Left ventricle myocardium inferior (tissue), 1 donor: ENCODE measurements at regions not wholly inside any gene's neighbourhood (a gene's known extent, or its start where the extent isn't known, plus 50 kb on each side); places are given as distances from the start of the nearest gene placed in this dataset.

Source experiments
- DNase-seq: peaks from one replicate; pipeline ENCODE4 v3.0.0-alpha.2; 2020
- H3K27ac ChIP-seq: fragments of 200-600 bp; replicated peaks from 2 replicates; pipeline ENCODE4 v1.8.0; 2021
- H3K27me3 ChIP-seq: fragments of 200-600 bp; 2 replicates; pipeline ENCODE4 v1.8.0; 2021; ENCODE audit warnings: low read depth
- H3K36me3 ChIP-seq: fragments of 200-600 bp; 2 replicates; pipeline ENCODE4 v1.8.0; 2021
- H3K4me1 ChIP-seq: fragments of 200-600 bp; 2 replicates; pipeline ENCODE4 v1.8.0; 2021
- H3K4me3 ChIP-seq: fragments of 200-600 bp; 2 replicates; pipeline ENCODE4 v1.8.0; 2021; ENCODE audit warnings: mild to moderate bottlenecking, moderate library complexity
- H3K9me3 ChIP-seq: fragments of 200-600 bp; replicated peaks from 2 replicates; pipeline ENCODE4 v1.8.0; 2021
- CTCF ChIP-seq: fragments of 200-600 bp; IDR thresholded peaks from 2 replicates; pipeline ENCODE4 v1.8.0; 2021; ENCODE audit warnings: antibody characterized with exemption, mild to moderate bottlenecking, borderline replicate concordance
- intact Hi-C: fragments of 100-400 bp; cut with micrococcal nuclease; formaldehyde crosslinking; loops from one replicate; pipeline ENCODE4 v1.11.0; 2022
- donor health status: DM: no; HTN: yes; CAD: no; lungs with severe emphysema.

- no peak overlapping the region for H3K27ac ChIP-seq
- no peak for TF ChIP-seq CTCF
- no peaks in the 10 kb centered on the region for H3K4me1 ChIP-seq
- intact Hi-C loops: no loop called here
- no peak overlapping the region for H3K4me3 ChIP-seq
- H3K27me3 ChIP-seq: no peaks in the 10 kb centered on the region
- no peak for DNase-seq
- no peaks in the 10 kb centered on the region for H3K36me3 ChIP-seq
- H3K9me3 ChIP-seq: no peaks in the 10 kb centered on the region
Measured at GRCh38 chr18:60563082-60563481, 190.5 kb upstream of the MC4R start.

DNA sequence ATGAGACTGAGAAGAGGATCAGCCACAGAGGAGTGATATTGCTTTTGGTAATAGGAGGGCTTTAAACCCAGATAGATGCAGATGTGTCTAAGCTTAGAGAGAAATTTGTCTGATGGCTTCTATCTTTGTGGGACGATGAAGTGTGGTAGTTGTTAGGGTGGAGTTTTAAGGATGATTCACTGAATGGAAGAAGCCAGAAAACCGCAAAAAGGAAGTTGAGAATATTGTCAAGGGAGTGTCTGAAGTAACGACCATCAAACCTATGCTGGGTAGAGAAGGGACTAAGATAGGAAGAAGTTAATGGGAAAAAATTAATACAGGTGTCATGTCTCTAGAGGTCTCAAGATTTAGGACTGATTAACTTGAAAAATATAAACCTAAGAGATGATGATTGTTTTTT, 195.6 kb upstream of the MC4R start:
- H3K4me1 ChIP-seq: no peaks in the 10 kb centered on the region
- no peak for TF ChIP-seq CTCF
- H3K4me3 ChIP-seq: no peak overlapping the region
- H3K36me3 ChIP-seq: no peaks in the 10 kb centered on the region
- no peaks in the 10 kb centered on the region for H3K27me3 ChIP-seq
- no peak overlapping the region for H3K27ac ChIP-seq
- H3K9me3 ChIP-seq: no peaks in the 10 kb centered on the region
- no peak for DNase-seq
- intact Hi-C loops: no loop called here

DNA sequence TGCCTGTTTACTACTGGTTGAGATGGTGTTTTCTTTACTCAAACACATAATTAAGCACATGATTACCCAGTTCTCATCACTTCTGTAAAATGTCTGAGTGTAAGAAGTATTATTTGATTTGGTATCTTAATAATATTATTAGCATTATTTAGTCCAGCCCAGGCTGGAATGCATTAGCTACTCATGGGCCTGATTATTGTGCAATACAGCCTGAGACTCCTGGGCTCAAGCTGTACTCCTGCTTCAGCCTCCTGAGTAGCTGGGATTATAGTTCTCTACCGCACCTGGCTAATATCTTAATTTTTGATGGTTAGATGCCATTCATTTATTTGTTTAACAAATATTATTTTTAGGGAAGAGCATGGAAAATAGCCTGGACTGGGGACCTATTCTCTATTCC, 197.6 kb upstream of the MC4R start:
- H3K4me1 ChIP-seq: no peaks in the 10 kb centered on the region
- no peaks in the 10 kb centered on the region for H3K27me3 ChIP-seq
- no peak for DNase-seq
- no peaks in the 10 kb centered on the region for H3K36me3 ChIP-seq
- H3K4me3 ChIP-seq: no peak overlapping the region
- H3K9me3 ChIP-seq: no peaks in the 10 kb centered on the region
- TF ChIP-seq CTCF: no peak
- intact Hi-C loops: no loop called here
- H3K27ac ChIP-seq: no peak overlapping the region

GRCh38 chr18:60577457-60577856, 204.9 kb upstream of the MC4R start:
- TF ChIP-seq CTCF: no peak
- intact Hi-C loops: no loop called here
- no peak overlapping the region for H3K27ac ChIP-seq
- no peaks in the 10 kb centered on the region for H3K36me3 ChIP-seq
- DNase-seq: no peak
- H3K4me1 ChIP-seq: no peaks in the 10 kb centered on the region
- H3K9me3 ChIP-seq: no peaks in the 10 kb centered on the region
- H3K27me3 ChIP-seq: no peaks in the 10 kb centered on the region
- no peak overlapping the region for H3K4me3 ChIP-seq

DNA sequence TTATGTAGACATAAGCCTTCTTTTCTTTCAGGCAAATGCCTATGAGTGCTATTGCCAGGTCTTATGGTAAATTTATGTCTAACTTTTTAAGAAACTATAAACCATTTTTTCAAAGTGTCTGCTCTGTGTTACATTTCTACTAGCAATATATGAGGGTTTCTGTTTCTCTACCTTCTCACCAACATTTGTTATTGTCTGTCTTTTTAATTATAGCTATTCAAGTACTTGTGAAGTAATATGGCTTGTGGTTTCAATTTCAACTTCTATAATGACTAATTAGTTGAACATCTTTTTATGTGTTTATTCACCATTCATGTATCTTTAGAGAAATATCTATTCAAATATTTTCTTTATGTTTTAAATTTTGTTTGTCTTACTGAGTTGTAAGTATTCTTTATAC, 213.1 kb upstream of the MC4R start:
- DNase-seq: no peak
- Histone ChIP-seq H3K9me3 (peaks cover 5% of the 10 kb centered on the region), H3K27ac (no peak overlapping the region), H3K36me3 (no peaks in the 10 kb centered on the region), H3K4me3 (no peak overlapping the region), H3K27me3 (no peaks in the 10 kb centered on the region), H3K4me1 (no peaks in the 10 kb centered on the region)
- intact Hi-C loops: no loop called here
- TF ChIP-seq CTCF: no peak

DNA sequence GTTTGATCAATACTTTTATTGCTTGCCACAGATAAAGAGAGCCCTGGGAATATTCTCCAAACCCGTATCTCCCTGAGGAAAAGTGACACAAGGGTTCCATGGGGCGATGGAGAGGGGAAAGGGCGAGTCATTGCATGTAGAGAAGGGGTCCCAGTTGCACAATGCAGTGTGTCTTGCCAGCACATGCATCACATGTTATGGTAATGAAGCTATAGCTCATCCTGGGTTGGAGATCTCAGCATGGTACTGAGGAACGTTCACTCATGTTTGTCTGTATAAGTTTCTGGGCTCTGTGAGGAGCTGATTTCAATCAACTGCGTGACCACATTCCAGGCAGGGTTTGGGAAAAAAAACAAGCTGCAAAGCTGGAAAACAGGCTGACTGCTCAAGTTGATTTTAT, 220.7 kb upstream of the MC4R start:
- intact Hi-C loops: no loop called here
- H3K9me3 ChIP-seq: no peaks in the 10 kb centered on the region
- no peak for DNase-seq
- H3K4me1 ChIP-seq: no peaks in the 10 kb centered on the region
- H3K27ac ChIP-seq: no peak overlapping the region
- no peaks in the 10 kb centered on the region for H3K27me3 ChIP-seq
- H3K4me3 ChIP-seq: no peak overlapping the region
- H3K36me3 ChIP-seq: no peaks in the 10 kb centered on the region
- TF ChIP-seq CTCF: no peak
